PC-9 (cell line): ENCODE measurements at regions not wholly inside any gene's neighbourhood (a gene's known extent, or its start where the extent isn't known, plus 50 kb on each side); places are given as distances from the start of the nearest gene placed in this dataset.

Experiments used
- EZH2 ChIP-seq: fragments of 200-600 bp; sonication (generic); IDR thresholded peaks from 2 replicates; pipeline ENCODE4 v1.8.0; 2017; ENCODE audit warnings: antibody characterized with exemption, low read depth
- TF ChIP-seq, protein P1 (sequence below): fragments of 200-600 bp; sonication (generic); conservative IDR thresholded peaks from 2 replicates; pipeline ENCODE4 v1.6.1; 2017; ENCODE audit warnings: mixed run types, antibody characterized with exemption, mild to moderate bottlenecking, moderate library complexity

DNA sequence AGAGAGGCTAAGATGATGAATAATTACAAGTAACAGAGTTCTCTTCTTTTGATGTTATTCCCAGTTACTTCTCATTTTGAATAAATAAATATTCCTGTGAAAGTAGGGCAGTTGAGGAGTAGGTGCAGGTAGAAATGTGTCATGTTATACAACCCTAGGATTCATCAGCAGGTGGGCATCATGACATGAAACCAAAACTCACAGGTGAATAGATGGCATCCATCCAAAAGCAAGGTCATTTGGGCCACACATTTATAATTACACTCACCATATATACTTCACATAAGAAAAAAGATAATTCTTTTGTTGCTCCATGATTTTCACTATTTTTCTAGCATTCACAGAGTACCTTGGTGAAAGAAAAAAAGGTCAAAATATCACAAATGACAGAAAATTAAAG is 273.6 kb downstream of the ZBBX start:
- TF ChIP-seq, protein P1, sequence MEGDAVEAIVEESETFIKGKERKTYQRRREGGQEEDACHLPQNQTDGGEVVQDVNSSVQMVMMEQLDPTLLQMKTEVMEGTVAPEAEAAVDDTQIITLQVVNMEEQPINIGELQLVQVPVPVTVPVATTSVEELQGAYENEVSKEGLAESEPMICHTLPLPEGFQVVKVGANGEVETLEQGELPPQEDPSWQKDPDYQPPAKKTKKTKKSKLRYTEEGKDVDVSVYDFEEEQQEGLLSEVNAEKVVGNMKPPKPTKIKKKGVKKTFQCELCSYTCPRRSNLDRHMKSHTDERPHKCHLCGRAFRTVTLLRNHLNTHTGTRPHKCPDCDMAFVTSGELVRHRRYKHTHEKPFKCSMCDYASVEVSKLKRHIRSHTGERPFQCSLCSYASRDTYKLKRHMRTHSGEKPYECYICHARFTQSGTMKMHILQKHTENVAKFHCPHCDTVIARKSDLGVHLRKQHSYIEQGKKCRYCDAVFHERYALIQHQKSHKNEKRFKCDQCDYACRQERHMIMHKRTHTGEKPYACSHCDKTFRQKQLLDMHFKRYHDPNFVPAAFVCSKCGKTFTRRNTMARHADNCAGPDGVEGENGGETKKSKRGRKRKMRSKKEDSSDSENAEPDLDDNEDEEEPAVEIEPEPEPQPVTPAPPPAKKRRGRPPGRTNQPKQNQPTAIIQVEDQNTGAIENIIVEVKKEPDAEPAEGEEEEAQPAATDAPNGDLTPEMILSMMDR, result no peak
- no peak for TF ChIP-seq EZH2
